Right lobe of liver (tissue), 4 donors: ENCODE measurements at regions not wholly inside any gene's neighbourhood (a gene's known extent, or its start where the extent isn't known, plus 50 kb on each side); places are given as distances from the start of the nearest gene placed in this dataset.

ENCODE experiments used
- POLR2A ChIP-seq: fragments of 450-650 bp; IDR thresholded peaks from one replicate; pipeline ENCODE4 v1.6.1; 2017; ENCODE audit warnings: antibody characterized with exemption, mild to moderate bottlenecking
- TF ChIP-seq, protein P1 (sequence below), 4 donors: fragments of 200-600 bp in 3 of 4; fragments of 450-650 bp in 1 of 4; IDR thresholded peaks; one replicate each; pipeline versions ENCODE4 v1.5.1 to v1.8.0; 2016 to 2022; ENCODE audit warnings: antibody characterized with exemption in 4 of 4, mild to moderate bottlenecking in 2 of 4
- donor health status: DM: no; HTN: no; CAD: no.
- donor health status: DM: no; HTN: no; CAD: no.
- donor health status: DM: no; HTN: yes; CAD: no.

DNA sequence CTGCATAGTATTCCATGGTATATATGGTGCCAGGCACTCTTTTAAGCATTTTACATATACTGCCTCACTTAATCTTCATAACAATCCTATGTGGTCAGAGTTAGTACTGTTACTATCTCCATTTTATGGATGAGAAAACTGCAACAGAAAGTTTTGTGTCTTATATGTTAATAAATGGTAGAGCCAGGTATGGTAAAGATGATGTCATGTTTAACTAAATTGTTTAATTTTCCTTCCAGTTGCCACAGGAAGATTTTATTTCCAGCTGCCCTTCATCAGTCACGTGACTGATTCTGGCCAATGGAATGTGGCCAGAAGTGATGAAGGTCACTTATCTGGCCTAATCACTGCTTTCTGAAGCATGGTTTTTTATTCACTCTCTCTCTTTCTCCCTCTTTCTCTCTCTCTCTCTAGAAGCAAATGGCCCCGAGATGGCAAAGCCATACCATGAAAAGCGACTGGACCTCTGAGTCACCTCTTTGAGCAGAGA is 75.7 kb upstream of the BTBD3 start:
- TF ChIP-seq, protein P1, sequence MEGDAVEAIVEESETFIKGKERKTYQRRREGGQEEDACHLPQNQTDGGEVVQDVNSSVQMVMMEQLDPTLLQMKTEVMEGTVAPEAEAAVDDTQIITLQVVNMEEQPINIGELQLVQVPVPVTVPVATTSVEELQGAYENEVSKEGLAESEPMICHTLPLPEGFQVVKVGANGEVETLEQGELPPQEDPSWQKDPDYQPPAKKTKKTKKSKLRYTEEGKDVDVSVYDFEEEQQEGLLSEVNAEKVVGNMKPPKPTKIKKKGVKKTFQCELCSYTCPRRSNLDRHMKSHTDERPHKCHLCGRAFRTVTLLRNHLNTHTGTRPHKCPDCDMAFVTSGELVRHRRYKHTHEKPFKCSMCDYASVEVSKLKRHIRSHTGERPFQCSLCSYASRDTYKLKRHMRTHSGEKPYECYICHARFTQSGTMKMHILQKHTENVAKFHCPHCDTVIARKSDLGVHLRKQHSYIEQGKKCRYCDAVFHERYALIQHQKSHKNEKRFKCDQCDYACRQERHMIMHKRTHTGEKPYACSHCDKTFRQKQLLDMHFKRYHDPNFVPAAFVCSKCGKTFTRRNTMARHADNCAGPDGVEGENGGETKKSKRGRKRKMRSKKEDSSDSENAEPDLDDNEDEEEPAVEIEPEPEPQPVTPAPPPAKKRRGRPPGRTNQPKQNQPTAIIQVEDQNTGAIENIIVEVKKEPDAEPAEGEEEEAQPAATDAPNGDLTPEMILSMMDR (IDR thresholded peaks at IDR 0.05): no peak
- TF ChIP-seq POLR2A: no peak
